SK-N-SH treated with all-trans-retinoic acid at 6 μM for 48 hours (cell line): ENCODE measurements at regions not wholly inside any gene's neighbourhood (a gene's known extent, or its start where the extent isn't known, plus 50 kb on each side); places are given as distances from the start of the nearest gene placed in this dataset.
"Not testable (repeated sequence)": the region's sequence is repeated elsewhere in the genome, so short reads cannot be mapped to it uniquely, and the experiment has no call there.

Experiments used
- ESRRG ChIP-seq: fragments of 250-450 bp; sonication (Bioruptor Pico); IDR thresholded peaks from 2 replicates; pipeline ENCODE4 v1.6.1; 2021; ENCODE audit warnings: mild to moderate bottlenecking
- ISL1 ChIP-seq: fragments of 250-450 bp; sonication (Bioruptor Pico); IDR thresholded peaks from 2 replicates; pipeline ENCODE4 v2.1.2; 2022; ENCODE audit warnings: mild to moderate bottlenecking, moderate library complexity
- PATZ1 ChIP-seq: fragments of 250-450 bp; sonication (Bioruptor Pico); IDR thresholded peaks from 2 replicates; pipeline ENCODE4 v1.8.0; 2020; ENCODE audit warnings: mild to moderate bottlenecking, moderate library complexity, borderline replicate concordance
- TCF4 ChIP-seq: fragments of 250-450 bp; sonication (Bioruptor Pico); IDR thresholded peaks from 2 replicates; pipeline ENCODE4 v1.8.0; 2021; ENCODE audit warnings: mild to moderate bottlenecking, moderate library complexity, borderline replicate concordance
- TSHZ2 ChIP-seq: fragments of 250-450 bp; sonication (Bioruptor Pico); IDR thresholded peaks from 2 replicates; pipeline ENCODE4 v1.5.0; 2020; ENCODE audit warnings: mild to moderate bottlenecking, moderate library complexity
- ZFP3 ChIP-seq: fragments of 250-450 bp; sonication (Bioruptor Pico); IDR thresholded peaks from 2 replicates; pipeline ENCODE4 v1.5.0; 2020; ENCODE audit warnings: mild to moderate bottlenecking, moderate library complexity

- TF ChIP-seq TCF4 (CRISPR knock-in tag); ZFP3 (CRISPR knock-in tag); TSHZ2 (CRISPR knock-in tag); PATZ1; ISL1 (CRISPR knock-in tag); ESRRG (CRISPR knock-in tag): not testable (repeated sequence)
Measured at GRCh38 chr14:23897291-23897690, 56.3 kb upstream of the DHRS4 start.
